Neuronal stem cell (in vitro differentiated cells): ENCODE measurements at regions not wholly inside any gene's neighbourhood (a gene's known extent, or its start where the extent isn't known, plus 50 kb on each side); places are given as distances from the start of the nearest gene placed in this dataset.

Source experiments
- DNase-seq: peaks from one replicate; pipeline ENCODE4 v3.0.0-alpha.2; 2013; ENCODE audit warnings: low spot score
- H2AFZ ChIP-seq: one replicate; pipeline ENCODE4 v1.6.1; 2013; ENCODE audit warnings: mild to moderate bottlenecking, low read length, inconsistent platforms
- H2AK5ac ChIP-seq: 2 replicates; pipeline ENCODE4 v1.6.1; 2013; ENCODE audit warnings: low read depth, mild to moderate bottlenecking, inconsistent platforms, low read length, moderate library complexity, mixed read lengths
- H2BK120ac ChIP-seq: 2 replicates; pipeline ENCODE4 v1.6.1; 2013; ENCODE audit warnings: low read depth, mild to moderate bottlenecking, inconsistent platforms, low read length, moderate library complexity, mixed read lengths
- H2BK12ac ChIP-seq: one replicate; pipeline ENCODE4 v1.6.1; 2013; ENCODE audit warnings: low read length, inconsistent platforms
- H2BK15ac ChIP-seq: 2 replicates; pipeline ENCODE4 v1.6.1; 2013; ENCODE audit warnings: mild to moderate bottlenecking, low read length, inconsistent platforms, mixed read lengths
- H2BK5ac ChIP-seq: one replicate; pipeline ENCODE4 v1.6.1; 2013; ENCODE audit warnings: inconsistent platforms, mild to moderate bottlenecking, low read length, moderate library complexity
- H3K14ac ChIP-seq: one replicate; pipeline ENCODE4 v1.6.1; 2013; ENCODE audit warnings: low read length, inconsistent platforms
- H3K18ac ChIP-seq: 2 replicates; pipeline ENCODE4 v1.6.1; 2013; ENCODE audit warnings: low read length, inconsistent platforms
- H3K23ac ChIP-seq: 2 replicates; pipeline ENCODE4 v1.6.1; 2013; ENCODE audit warnings: low read depth, mild to moderate bottlenecking, mixed read lengths, low read length, inconsistent platforms; ENCODE audit not compliant: poor library complexity
- H3K27ac ChIP-seq: replicated peaks from 3 replicates; pipeline ENCODE4 v1.5.1; 2013; ENCODE audit warnings: low read length, inconsistent platforms
- H3K27me3 ChIP-seq, 3 experiments: 2 replicates each; pipeline ENCODE4 v1.6.1; 2013; ENCODE audit warnings: low read length in 3 of 3, mild to moderate bottlenecking in 2 of 3, inconsistent platforms in 1 of 3, low read depth in 1 of 3, mixed read lengths in 1 of 3, moderate library complexity in 1 of 3; ENCODE audit not compliant: control insufficient read depth in 3 of 3, insufficient read depth in 3 of 3
- H3K36me3 ChIP-seq, 2 donors: replicated peaks in 1 of 2; 2 replicates each; pipeline ENCODE4 v1.6.1; 2013; ENCODE audit warnings: low read length in 2 of 2; ENCODE audit not compliant: control insufficient read depth in 2 of 2, insufficient read depth in 2 of 2
- H3K4ac ChIP-seq: 2 replicates; pipeline ENCODE4 v1.6.1; 2013; ENCODE audit warnings: inconsistent platforms, mild to moderate bottlenecking, low read length, moderate library complexity
- H3K4me1 ChIP-seq, 2 donors: 1 replicate in 1 of 2; 2 replicates in 1 of 2; pipeline ENCODE4 v1.6.1; 2013; ENCODE audit warnings: low read length in 2 of 2, low read depth in 1 of 2; ENCODE audit not compliant: control insufficient read depth in 2 of 2, insufficient read depth in 1 of 2
- H3K4me2 ChIP-seq: one replicate; pipeline ENCODE4 v1.6.1; 2013; ENCODE audit warnings: mild to moderate bottlenecking, low read length, inconsistent platforms; ENCODE audit not compliant: insufficient read depth, poor library complexity, severe bottlenecking
- H3K4me3 ChIP-seq, 2 donors: 2 replicates each; pipeline ENCODE4 v1.5.1; 2013; ENCODE audit warnings: low read length in 2 of 2, mild to moderate bottlenecking in 2 of 2, inconsistent platforms in 1 of 2, moderate library complexity in 1 of 2
- H3K79me1 ChIP-seq: one replicate; pipeline ENCODE4 v1.6.1; 2013; ENCODE audit warnings: low read depth, mild to moderate bottlenecking, inconsistent platforms, low read length, moderate library complexity
- H3K9ac ChIP-seq: one replicate; pipeline ENCODE4 v1.6.1; 2013; ENCODE audit warnings: mild to moderate bottlenecking, low read depth, low read length, inconsistent platforms; ENCODE audit not compliant: poor library complexity
- H3K9me3 ChIP-seq, 2 donors: replicated peaks in 1 of 2; 2 replicates each; pipeline versions ENCODE3 to v1.6.1; 2013; ENCODE audit warnings: low read length in 2 of 2, mild to moderate bottlenecking in 2 of 2, inconsistent platforms in 1 of 2, low read depth in 1 of 2, mixed read lengths in 1 of 2, moderate library complexity in 1 of 2; ENCODE audit not compliant: control insufficient read depth in 2 of 2, insufficient read depth in 1 of 2
- H4K8ac ChIP-seq: one replicate; pipeline ENCODE4 v1.6.1; 2013; ENCODE audit warnings: low read depth, mild to moderate bottlenecking, inconsistent platforms, low read length, moderate library complexity
- H4K91ac ChIP-seq: one replicate; pipeline ENCODE4 v1.6.1; 2013; ENCODE audit warnings: low read length, low read depth, mild to moderate bottlenecking, inconsistent platforms; ENCODE audit not compliant: poor library complexity
- WGBS, 2 donors: extraction: QIAGEN DNeasy Blood & Tissue Kit; methylation state at CpG; one replicate each; pipeline ENCODE4 v1.1.7; 2013; ENCODE audit warnings: missing lambda C conversion rate in 2 of 2, mixed read lengths in 1 of 2; ENCODE audit not compliant: insufficient read length in 2 of 2, insufficient replicate concordance in 1 of 2; ENCODE audit errors: extremely low coverage in 2 of 2; 5-methylcytosine and 5-hydroxymethylcytosine counted together

- Histone ChIP-seq H4K91ac (no peak overlapping the region), H2BK120ac (no peak overlapping the region), H3K23ac (no peak overlapping the region), H3K9ac (no peak overlapping the region), H2BK15ac (no peak overlapping the region), H2BK12ac (no peak overlapping the region), H3K18ac (no peak overlapping the region), H2AK5ac (no peak overlapping the region), H3K36me3 (no peaks in the 10 kb centered on the region), H3K9me3 (peaks cover 0 to 2% of the 10 kb centered on the region in 2 donors), H3K27ac (no peak overlapping the region), H2AFZ (no peak overlapping the region), H3K4me3 (no peak overlapping the region), H4K8ac (no peak overlapping the region), H3K4ac (no peak overlapping the region), H3K79me1 (no peaks in the 10 kb centered on the region), H3K4me2 (no peak overlapping the region), H3K4me1 (no peaks in the 10 kb centered on the region), H3K27me3 (peaks cover 0 to 6% (median 0%) of the 10 kb centered on the region in 3 experiments), H2BK5ac (no peak overlapping the region), H3K14ac (no peak overlapping the region)
- no peak for DNase-seq
- WGBS, 2 donors, result no CpG with 5 or more reads among the region's 7 CpGs
These were observed 56.2 kb upstream of the LPP start for GRCh38 chr3:188097791-188098190.

- no peak overlapping the region for H3K4ac ChIP-seq
- no CpG with 5 or more reads among the region's 6 CpGs for WGBS, 2 donors
These were observed 54.0 kb upstream of the LPP start for GRCh38 chr3:188099907-188100306.

GRCh38 chr3:188102861-188103547, 51.0 kb upstream of the LPP start:
- no CpG with 5 or more reads among the region's 6 CpGs for WGBS, 2 donors
- no peaks in the 10 kb centered on the region for H3K79me1 ChIP-seq
- no peak overlapping the region for H3K4ac ChIP-seq
- H2BK12ac ChIP-seq, result no peak overlapping the region
- H4K91ac ChIP-seq, result no peak overlapping the region
- no peak overlapping the region for H2BK120ac ChIP-seq
- H3K14ac ChIP-seq, result no peak overlapping the region
- H3K4me2 ChIP-seq, result no peak overlapping the region
- H3K36me3 ChIP-seq, result no peaks in the 10 kb centered on the region
- H4K8ac ChIP-seq, result no peak overlapping the region
- no peak overlapping the region for H3K23ac ChIP-seq
- no peak overlapping the region for H3K4me3 ChIP-seq
- no peak for DNase-seq
- H3K4me1 ChIP-seq, result peaks cover 9 to 11% of the 10 kb centered on the region in 2 donors
- H3K18ac ChIP-seq, result no peak overlapping the region
- no peak overlapping the region for H2BK5ac ChIP-seq
- H3K9me3 ChIP-seq, result peaks cover 0 to 2% of the 10 kb centered on the region in 2 donors
- no peak overlapping the region for H2BK15ac ChIP-seq
- H3K9ac ChIP-seq, result no peak overlapping the region
- no peak overlapping the region for H2AFZ ChIP-seq
- H3K27ac ChIP-seq, result no peak overlapping the region
- H3K27me3 ChIP-seq, result no peaks in the 10 kb centered on the region
- H2AK5ac ChIP-seq, result no peak overlapping the region

More at GRCh38 chr3:188099907-188100306, 54.0 kb upstream of the LPP start:
- Histone ChIP-seq H2BK15ac (no peak overlapping the region), H3K4me1 (no peaks in the 10 kb centered on the region), H2AFZ (no peak overlapping the region), H3K18ac (no peak overlapping the region), H2BK12ac (no peak overlapping the region), H4K91ac (no peak overlapping the region), H3K27me3 (peaks cover 0 to 6% (median 0%) of the 10 kb centered on the region in 3 experiments), H2BK5ac (no peak overlapping the region), H2BK120ac (no peak overlapping the region), H3K9me3 (peaks cover 0 to 2% of the 10 kb centered on the region in 2 donors), H2AK5ac (no peak overlapping the region), H3K27ac (no peak overlapping the region), H3K23ac (no peak overlapping the region), H3K9ac (no peak overlapping the region), H4K8ac (no peak overlapping the region), H3K36me3 (no peaks in the 10 kb centered on the region), H3K14ac (no peak overlapping the region), H3K4me2 (no peak overlapping the region), H3K4me3 (no peak overlapping the region), H3K79me1 (no peaks in the 10 kb centered on the region)
- no peak for DNase-seq

- Histone ChIP-seq H3K23ac (no peak overlapping the region), H2AK5ac (no peak overlapping the region), H3K4me3 (no peak overlapping the region), H2BK15ac (no peak overlapping the region), H3K4ac (no peak overlapping the region), H3K9ac (no peak overlapping the region), H4K8ac (no peak overlapping the region), H3K4me2 (no peak overlapping the region), H2BK5ac (no peak overlapping the region), H4K91ac (no peak overlapping the region), H2BK120ac (no peak overlapping the region), H2BK12ac (no peak overlapping the region), H3K27ac (no peak overlapping the region), H3K27me3 (no peaks in the 10 kb centered on the region), H3K4me1 (peaks cover 9 to 11% of the 10 kb centered on the region in 2 donors), H3K79me1 (no peaks in the 10 kb centered on the region), H3K36me3 (no peaks in the 10 kb centered on the region), H2AFZ (no peak overlapping the region), H3K18ac (no peak overlapping the region), H3K14ac (no peak overlapping the region), H3K9me3 (peaks cover 0 to 2% of the 10 kb centered on the region in 2 donors)
- no CpG with 5 or more reads among the region's 5 CpGs for WGBS, 2 donors
- no peak for DNase-seq
These were observed 49.9 kb upstream of the LPP start for GRCh38 chr3:188104050-188104449.
